GM10248 (cell line): ENCODE measurements at regions not wholly inside any gene's neighbourhood (a gene's known extent, or its start where the extent isn't known, plus 50 kb on each side); places are given as distances from the start of the nearest gene placed in this dataset.

Source experiments
- CTCF ChIA-PET: fragments of 300-600 bp; sonication (Branson Sonifier 250); formaldehyde crosslinking; extraction: SDS; loops from one replicate; lab custom pipeline; 2021; ENCODE audit warnings: antibody characterized with exemption; lab: Yijun Ruan, JAX
- POLR2A ChIA-PET: fragments of 350-650 bp; sonication (Branson Sonifier 250); formaldehyde crosslinking; extraction: SDS; loops from one replicate; lab custom pipeline; 2020; ENCODE audit warnings: antibody characterized with exemption; lab: Yijun Ruan, JAX
- DNase-seq: peaks from one replicate; pipeline ENCODE4 v3.0.0; 2012; ENCODE audit errors: extremely low spot score
- TF ChIP-seq, protein P1 (sequence below): IDR thresholded peaks from 2 replicates; pipeline ENCODE4 v1.5.1; 2012; ENCODE audit warnings: mild to moderate bottlenecking, low read depth; ENCODE audit errors: extremely low read depth, missing control alignments, control extremely low read depth

DNA sequence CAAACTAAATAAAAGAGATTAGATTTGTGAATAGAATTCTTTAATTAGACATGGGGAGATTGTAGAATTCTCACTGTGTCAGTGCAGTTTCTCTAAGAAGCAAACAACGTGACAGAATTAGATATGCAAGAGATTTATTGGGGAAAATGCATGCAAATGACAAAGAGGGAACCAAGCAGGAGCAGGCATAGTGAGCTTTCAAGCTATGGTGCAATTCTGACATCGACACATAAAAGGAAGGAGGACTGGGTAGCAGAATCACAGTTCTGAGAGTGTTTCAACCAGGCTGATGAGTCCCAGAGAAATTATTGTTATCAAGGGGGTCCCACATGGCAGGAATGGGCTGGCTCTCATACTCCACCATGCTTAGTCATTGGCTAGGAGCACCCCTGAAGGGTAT, 338.4 kb downstream of the FIGN start:
- ChIA-PET CTCF (interaction anchor here (1.1 kb wide), 1 partner anchor 9 kb away, joined by 3 read pairs; no protein-coding TSS in a partner anchor), POLR2A (no interaction called here)
- TF ChIP-seq, protein P1, sequence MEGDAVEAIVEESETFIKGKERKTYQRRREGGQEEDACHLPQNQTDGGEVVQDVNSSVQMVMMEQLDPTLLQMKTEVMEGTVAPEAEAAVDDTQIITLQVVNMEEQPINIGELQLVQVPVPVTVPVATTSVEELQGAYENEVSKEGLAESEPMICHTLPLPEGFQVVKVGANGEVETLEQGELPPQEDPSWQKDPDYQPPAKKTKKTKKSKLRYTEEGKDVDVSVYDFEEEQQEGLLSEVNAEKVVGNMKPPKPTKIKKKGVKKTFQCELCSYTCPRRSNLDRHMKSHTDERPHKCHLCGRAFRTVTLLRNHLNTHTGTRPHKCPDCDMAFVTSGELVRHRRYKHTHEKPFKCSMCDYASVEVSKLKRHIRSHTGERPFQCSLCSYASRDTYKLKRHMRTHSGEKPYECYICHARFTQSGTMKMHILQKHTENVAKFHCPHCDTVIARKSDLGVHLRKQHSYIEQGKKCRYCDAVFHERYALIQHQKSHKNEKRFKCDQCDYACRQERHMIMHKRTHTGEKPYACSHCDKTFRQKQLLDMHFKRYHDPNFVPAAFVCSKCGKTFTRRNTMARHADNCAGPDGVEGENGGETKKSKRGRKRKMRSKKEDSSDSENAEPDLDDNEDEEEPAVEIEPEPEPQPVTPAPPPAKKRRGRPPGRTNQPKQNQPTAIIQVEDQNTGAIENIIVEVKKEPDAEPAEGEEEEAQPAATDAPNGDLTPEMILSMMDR, result no peak
- no peak for DNase-seq

DNA sequence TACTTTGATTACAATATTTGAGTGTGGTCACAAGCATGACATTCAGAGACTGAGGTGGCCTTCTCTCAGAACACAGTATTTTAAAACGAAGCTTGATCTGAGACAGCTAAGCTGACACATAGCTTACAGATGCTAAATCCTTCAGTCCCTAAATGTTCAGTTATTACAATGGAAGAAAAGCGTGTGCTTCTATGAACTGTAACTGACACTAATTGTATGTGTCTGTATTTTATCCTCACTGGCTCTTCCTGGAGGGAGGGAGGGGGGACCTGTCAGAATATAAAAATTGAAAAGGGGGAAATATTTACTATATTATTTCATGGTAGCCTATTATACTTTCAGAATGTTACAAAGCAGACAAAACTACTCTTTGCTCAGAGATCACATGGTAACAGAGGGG, 340.2 kb downstream of the FIGN start:
- CTCF ChIA-PET, result no interaction called here
- TF ChIP-seq, protein P1, result no peak
- POLR2A ChIA-PET, result no interaction called here
- no peak for DNase-seq

DNA sequence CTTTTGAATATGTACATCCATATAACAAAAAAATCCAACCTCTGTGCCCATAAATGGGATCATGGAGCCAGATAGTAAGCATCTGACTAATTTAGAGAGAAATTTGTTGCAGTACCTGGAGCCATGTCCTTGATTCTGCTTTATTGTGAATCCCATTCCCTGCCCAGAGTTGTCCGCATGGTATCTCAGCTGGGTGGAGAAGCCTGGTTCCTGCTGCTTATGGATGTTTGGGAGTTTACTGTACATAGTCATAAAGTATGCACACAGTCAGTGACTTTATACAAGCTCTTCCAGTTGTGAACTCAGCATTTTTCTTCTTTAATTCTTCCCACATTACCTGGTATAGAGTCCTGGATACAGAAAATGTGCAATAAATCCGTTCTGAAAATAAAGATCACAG, 346.0 kb downstream of the FIGN start:
- ChIA-PET POLR2A (no interaction called here), CTCF (no interaction called here)
- DNase-seq, result no peak
- TF ChIP-seq, protein P1, result no peak

DNA sequence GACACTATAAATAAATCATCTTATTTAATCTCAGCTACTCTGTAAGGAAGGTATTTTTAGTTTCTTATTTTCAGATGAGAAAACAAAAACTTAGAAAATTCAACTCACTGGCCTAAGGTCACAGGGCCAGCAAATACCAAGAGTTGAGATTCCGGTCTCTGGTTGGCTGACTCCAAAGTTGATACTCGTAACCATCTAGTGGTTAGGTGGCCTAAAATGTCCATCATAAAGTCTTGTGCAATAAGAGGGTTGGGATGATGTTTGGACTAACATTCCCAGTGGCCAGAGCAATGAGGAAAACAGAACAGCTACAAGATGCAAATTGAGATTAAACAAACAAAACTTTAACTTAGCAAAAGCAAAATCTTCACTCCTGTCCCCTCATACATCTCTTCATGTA, 360.3 kb downstream of the FIGN start:
- no peak for DNase-seq
- ChIA-PET CTCF (interaction anchor here (1.5 kb wide), 1 partner anchor 69 kb away, joined by 3 read pairs; no protein-coding TSS in a partner anchor), POLR2A (interaction anchor here (0.7 kb wide), 1 partner anchor 1238 kb away, joined by 4 read pairs; no protein-coding TSS in a partner anchor)
- TF ChIP-seq, protein P1, result no peak

DNA sequence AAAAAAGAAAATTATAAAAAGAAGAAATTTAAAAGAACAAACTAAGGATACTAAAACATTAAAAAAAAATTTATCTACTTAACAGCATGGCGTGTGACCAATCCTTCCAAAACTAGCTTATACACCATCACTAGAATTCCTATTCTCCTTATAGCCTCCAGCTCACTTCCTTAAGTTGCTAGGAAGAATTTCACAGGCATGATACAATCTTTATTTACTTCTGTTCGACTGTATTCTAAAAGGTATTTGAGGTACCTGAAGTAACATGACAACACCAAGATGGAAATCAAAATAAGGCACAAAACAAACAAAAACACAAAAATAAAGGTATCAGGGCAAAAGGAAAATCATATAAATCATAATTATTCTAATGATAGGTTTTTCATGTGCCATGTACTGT, 360.7 kb downstream of the FIGN start:
- ChIA-PET CTCF (interaction anchor here (1.5 kb wide), 1 partner anchor 70 kb away, joined by 3 read pairs; no protein-coding TSS in a partner anchor), POLR2A (interaction anchor here (0.7 kb wide), 1 partner anchor 1238 kb away, joined by 4 read pairs; no protein-coding TSS in a partner anchor)
- DNase-seq, result no peak
- TF ChIP-seq, protein P1, result no peak

DNA sequence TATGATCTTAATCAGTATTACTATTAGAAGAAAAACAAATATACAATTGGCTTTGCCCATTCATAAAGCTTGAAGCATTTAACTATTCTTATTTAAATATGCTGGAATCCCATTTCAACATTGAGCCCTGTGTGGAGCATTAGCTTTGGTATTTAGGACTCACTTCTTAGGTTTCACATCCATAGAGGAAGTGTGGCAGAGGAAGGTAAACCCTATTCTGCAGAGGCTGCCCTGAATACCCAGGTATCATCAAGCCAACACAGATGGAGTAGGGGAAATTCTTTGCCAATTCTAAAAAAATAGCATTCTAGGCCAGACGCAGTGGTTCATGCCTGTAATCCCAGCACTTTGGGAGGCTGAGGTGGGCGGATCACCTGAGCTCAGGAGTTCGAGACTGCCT, 361.5 kb downstream of the FIGN start:
- ChIA-PET CTCF (no interaction called here), POLR2A (no interaction called here)
- TF ChIP-seq, protein P1, result no peak
- DNase-seq, result no peak

DNA sequence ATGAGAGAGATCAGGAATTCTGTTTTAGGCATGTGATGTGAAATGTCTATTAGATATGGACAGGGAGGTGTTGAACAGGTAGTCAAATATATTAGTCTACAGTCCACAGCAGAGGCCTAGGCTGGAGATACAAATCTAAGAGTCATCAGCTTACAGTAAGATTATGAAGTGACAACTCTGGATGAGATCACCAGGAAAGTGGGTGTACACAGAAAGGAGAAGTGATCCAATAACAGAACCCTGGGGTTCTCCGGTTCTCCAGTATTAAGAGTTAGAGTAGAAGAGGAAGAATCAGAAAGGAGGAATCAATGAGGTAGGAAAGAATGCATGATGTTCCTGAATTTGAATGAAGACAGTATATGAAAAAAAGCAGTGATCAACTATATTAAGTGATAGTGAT, 362.3 kb downstream of the FIGN start:
- CTCF ChIA-PET, result no interaction called here
- POLR2A ChIA-PET, result no interaction called here
- DNase-seq, result no peak
- TF ChIP-seq, protein P1, result no peak
